ENCODE measurements at regions not wholly inside any gene's neighbourhood (a gene's known extent, or its start where the extent isn't known, plus 50 kb on each side); places are given as distances from the start of the nearest gene placed in this dataset.

DNA sequence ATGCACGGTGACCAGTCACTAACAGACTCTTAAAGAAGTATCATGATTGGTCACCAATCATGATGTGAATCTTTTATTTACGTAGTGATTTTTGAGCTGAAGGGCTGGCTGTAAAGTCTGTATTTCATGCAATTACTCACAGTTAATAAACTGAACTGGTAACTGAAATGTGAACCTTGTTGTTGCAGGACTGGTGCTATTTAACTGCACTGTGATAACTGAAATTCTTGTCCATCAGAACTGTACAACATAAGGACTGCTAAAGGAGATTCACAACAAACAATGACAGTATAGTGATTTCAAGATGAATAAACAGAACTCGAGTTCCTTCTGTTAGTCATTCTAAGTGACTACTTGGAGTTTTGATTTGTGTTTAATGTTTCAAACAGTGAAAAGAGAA, 316.6 kb downstream of the TPBG start:
- DNase-seq = no peak

DNA sequence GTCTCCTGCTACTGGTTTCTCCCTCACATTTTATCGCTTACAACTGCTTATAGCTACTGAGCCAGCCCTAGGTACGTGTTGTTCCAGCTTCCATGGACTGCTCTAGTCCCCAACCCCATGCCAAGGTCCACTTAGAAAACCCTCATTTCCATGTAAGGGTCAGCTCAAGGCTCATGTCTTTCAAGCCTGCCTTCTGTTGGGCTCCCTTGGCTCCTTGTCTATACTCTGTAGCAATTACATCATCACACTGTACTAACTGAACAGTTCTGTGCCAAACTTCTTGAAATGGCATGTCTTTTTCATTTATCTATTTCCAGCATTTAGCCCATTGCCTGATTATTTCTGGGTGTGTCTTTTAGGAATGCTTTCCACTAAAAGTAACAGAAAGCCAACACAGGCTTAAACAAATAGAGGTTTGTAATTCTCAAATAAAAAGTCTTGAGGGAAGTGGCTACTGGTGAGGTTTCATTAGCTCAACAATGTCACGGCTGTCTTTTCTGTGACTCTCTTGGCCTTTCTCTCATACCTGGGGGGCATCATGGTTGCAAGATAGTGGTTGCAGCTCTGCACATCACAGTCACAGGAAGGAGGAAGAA, 317.6 kb downstream of the TPBG start:
- DNase-seq = no peak

DNA sequence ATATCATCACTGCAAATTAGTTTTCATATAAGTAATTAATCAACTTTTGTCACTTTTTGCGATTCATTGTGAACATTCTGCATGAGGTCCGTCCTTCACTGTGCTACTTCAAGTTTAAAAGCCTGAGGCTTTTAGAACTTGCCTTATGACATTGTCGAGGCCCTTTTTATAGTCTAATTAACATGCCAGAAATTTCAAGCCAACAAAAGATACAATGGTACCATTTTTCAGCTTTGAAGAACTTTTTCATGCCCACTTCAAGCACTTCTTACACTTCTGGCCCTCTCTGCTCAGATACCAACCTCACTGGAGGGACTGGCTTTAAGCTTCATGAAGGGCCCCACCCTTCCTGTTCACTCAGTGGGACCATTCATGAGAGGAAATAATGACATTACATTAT, 323.1 kb downstream of the TPBG start:
- DNase-seq = no peak

GRCh38 chr6:82687855-82688254, 324.2 kb downstream of the TPBG start:
- DNase-seq = no peak

DNA sequence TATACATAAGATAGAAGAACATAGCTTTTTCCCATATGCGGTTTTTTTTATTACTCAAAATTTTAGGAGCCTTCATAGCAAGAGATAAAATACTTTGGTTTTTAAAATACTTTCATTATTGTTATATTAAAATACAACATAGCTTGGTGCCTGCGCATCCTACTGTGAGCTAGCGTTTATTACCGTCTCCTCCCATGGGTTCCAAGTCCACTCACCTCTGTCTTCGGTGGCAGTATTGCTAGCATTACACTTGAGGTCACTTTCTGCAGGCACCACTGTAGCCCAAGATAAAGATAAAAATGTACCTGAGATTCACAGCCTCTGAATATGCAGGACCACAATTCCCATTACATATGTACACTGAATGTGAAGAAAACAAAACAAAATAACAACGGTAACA, 326.7 kb downstream of the TPBG start:
- DNase-seq = no peak

DNA sequence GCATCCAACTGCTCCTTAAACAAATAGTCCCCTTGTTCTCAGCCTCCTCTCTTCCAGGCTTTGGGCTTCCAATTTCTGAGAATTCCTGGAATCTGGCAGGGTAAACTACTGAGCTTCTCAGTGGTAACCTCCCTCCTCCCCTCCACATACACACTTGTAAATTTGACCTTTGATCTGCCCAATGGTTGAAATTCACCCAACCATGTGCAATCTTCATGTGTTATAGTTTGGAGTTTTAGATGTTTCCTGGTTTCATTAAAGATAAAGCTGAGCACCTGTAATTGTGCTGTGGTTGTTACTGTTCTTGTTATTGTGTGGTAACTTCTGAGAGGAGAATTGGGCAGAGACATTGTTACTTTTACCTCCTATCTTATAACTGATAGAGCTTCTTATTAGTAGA, 328.4 kb downstream of the TPBG start:
- DNase-seq = peak; percentile 25

- peak; percentile 97 for DNase-seq
These were observed 329.5 kb downstream of the TPBG start for GRCh38 chr6:82693094-82693493.

- no peak for DNase-seq
These were observed 337.7 kb downstream of the TPBG start for GRCh38 chr6:82701341-82701740.

- no peak for DNase-seq
These were observed 339.0 kb downstream of the TPBG start for GRCh38 chr6:82702574-82702973.

GRCh38 chr6:82703230-82703629, 339.6 kb downstream of the TPBG start:
- no peak for DNase-seq

- no peak for DNase-seq
These were observed 340.4 kb downstream of the TPBG start for GRCh38 chr6:82704045-82704444.

DNA sequence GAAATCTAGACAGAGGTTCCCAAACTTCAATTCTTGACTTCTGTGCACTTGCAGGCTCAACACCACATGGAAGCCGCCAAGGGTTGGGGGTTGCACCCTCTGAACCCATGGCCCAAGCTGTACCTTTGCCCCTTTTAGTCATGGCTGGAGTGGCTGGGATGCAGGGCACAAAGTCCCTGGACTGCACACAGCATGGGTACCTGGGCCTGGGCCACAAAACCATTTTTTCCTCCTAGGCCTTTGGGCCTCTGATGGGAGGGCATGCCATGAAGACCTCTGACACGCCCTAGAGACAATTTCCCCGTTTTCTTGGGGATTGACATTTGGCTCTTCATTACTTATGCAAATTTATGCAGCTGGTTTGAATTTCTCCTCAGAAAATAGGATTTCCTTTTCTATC, 342.0 kb downstream of the TPBG start:
- DNase-seq = no peak

- no peak for DNase-seq
These were observed 347.6 kb downstream of the TPBG start for GRCh38 chr6:82711105-82711827.

DNA sequence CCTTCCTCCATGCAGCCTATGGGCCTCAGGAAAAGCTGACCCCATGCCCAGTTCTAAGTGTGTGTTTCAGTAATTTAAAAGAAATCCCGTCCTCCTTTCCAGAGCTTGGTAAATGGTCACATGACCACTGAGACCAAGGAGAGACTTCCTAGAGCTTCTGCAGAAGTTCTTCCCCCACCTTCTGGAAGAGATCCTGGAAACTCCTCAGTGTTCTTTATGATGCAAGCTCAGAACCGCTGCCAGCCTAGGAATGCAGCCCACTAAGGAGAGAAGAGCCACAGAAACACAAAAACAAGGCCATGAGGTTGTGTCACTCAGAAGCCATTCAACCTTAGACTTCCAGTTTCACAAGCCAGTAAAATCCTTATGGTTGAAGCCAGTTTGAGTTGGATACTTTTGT, 348.4 kb downstream of the TPBG start:
- no peak for DNase-seq

DNA sequence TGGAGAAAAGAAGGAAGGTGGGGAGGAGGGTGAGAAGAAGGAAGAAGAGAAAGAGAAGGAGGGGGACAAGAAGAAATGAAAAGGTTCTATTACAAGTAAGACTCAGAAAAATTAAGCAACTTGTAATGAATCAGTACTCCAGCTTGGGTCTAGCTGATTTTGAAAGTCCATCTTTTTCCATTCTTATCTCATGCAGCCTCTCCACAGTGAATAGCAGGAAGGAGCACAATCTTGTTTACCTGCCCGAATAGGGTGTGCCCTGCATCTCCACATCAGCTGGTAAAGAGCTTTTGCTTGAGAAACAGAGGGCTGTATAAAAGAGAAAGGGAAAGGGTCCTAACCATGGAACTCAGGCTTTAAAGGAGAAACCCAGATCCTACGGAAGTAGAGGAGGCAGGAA, 348.8 kb downstream of the TPBG start:
- DNase-seq = no peak

DNA sequence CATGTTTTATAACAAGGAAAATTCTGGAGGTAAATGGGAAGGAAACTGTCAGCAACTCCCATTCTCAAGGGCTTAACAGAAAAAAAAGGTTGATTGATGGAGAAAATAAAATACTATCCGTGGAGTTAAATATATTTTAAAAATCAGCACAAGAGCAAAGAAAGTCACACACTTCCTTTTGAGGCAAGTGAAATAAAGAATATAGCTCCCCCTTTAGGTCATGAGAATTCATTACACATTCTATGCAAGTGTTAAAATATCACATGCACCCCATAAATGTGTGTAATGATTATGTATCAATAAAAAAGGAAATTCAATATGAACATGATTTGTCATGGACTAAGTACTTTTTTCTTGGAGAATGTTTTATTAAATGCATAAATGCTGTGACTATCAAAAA, 349.2 kb downstream of the TPBG start:
- no peak for DNase-seq

DNA sequence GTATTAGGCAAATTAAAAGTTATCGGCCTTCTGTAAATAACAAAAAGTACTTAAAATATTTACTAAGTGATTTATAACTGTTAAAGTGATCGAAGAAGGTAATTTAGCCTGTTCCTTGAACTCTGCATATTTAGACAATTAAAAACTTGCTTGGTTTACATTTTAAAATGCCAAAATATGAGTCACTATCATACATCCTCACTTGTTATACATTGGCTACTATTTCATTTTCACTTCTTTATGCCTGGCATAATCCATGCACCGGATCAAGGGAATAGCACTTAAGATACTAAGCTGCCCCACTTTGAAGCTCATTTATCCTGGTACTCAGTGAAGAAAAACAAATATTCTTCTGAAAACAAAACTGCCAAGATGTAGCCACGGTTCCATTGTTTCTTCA, 344.6 kb downstream of the UBE3D start:
- no peak for DNase-seq

DNA sequence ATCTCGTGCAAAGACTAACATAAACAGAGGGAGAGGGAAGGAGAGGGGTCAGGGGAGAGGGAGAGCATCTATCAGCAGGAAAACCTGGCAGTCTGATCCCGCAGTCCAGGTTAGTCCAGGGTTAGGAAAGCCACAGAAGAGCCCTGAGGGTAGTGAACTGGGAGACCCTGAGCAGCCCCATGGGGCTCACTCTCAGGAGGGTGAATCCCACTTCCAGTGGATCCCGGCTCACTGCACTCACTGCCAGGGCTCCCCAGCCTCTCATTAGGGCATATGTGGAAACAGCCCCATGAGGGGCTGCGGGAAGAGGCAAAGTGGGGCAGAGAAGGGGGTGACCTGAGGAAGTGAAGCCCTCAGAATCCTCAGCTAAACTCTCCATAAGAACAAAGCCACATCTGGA, 329.9 kb downstream of the UBE3D start:
- no peak for DNase-seq

GRCh38 chr6:82737965-82738364, 327.7 kb downstream of the UBE3D start:
- DNase-seq = no peak

- DNase-seq = no peak
These were observed 326.9 kb downstream of the UBE3D start for GRCh38 chr6:82738773-82739172.

DNA sequence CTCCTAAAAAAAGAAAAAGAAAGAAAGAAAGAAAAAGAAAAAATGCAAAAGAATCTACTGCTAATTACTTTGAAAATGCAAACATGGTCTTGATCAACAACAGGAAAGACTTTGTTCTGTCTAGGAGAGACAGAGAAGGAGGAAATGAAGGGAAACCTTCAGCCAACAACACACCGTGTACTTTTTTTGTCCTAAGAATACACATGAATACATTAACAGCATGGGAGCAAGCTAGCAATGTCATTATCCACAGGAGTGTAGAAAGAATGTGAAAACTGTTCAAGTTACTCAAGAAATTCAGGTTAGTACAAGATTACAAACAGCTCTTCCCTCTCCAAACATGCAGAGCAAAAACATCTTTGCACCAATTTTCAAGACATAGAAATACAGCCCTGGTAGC, 326.3 kb downstream of the UBE3D start:
- no peak for DNase-seq

DNA sequence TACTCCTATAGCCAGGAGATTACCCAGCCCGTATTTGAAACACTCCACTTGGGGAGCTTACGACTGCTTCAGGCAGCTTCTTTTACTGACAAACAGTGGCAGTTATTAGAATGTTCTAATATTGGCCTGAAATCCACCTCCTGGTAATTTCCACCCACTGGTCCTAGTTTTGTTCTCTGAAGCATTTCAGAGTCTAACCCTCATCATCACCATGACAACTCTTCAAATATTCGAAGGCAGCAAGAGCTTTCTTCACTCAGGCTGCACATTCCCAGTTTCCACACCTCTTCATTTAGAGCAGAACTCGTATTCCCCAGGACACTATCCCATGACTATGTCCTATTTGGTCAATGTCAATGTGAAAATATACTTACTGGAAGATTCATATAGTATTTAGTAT, 325.6 kb downstream of the UBE3D start:
- DNase-seq = no peak

GRCh38 chr6:82741325-82741995, 324.2 kb downstream of the UBE3D start:
- no peak for DNase-seq

- DNase-seq = no peak
These were observed 323.6 kb downstream of the UBE3D start for GRCh38 chr6:82741996-82742385.

All from DMS79 treated with DMSO at 0.1 percent for 48 hours (cell line).